GM19395 (cell line): ENCODE measurements at regions not wholly inside any gene's neighbourhood (a gene's known extent, or its start where the extent isn't known, plus 50 kb on each side); places are given as distances from the start of the nearest gene placed in this dataset.
A peak's percentile ranks its signal among the peaks of the same experiment; 100 is the strongest.

Source experiments
- ATAC-seq: cut with Tn5 transposase; IDR thresholded peaks from one replicate; pipeline ENCODE4 v1.9.1; 2021; ENCODE audit warnings: mild to moderate bottlenecking, moderate library complexity; ENCODE audit not compliant: unreplicated experiment

- no peak for ATAC-seq
Observed at GRCh38 chr2:6750411-6751158, 115.1 kb downstream of the CMPK2 start.

GRCh38 chr2:6754419-6754818 lies 111.3 kb downstream of the CMPK2 start:
- no peak for ATAC-seq

GRCh38 chr2:6755456-6755855 lies 110.3 kb downstream of the CMPK2 start:
- ATAC-seq: no peak

- ATAC-seq: no peak
Observed at GRCh38 chr2:6757215-6757614, 108.5 kb downstream of the CMPK2 start.

GRCh38 chr2:6759689-6760088 lies 106.0 kb downstream of the CMPK2 start:
- ATAC-seq: no peak

- ATAC-seq: no peak
Observed at GRCh38 chr2:6760132-6760531, 105.6 kb downstream of the CMPK2 start.

- ATAC-seq: no peak
Observed at GRCh38 chr2:6764968-6765723, 100.6 kb downstream of the CMPK2 start.

GRCh38 chr2:6769346-6769745 lies 96.4 kb downstream of the CMPK2 start:
- no peak for ATAC-seq

GRCh38 chr2:6770006-6770405 lies 95.7 kb downstream of the CMPK2 start:
- ATAC-seq: no peak

GRCh38 chr2:6771634-6772611 lies 93.8 kb downstream of the CMPK2 start:
- no peak for ATAC-seq

GRCh38 chr2:6773007-6773693 lies 92.6 kb downstream of the CMPK2 start:
- peak; percentile 94 for ATAC-seq

GRCh38 chr2:6773694-6774044 lies 92.0 kb downstream of the CMPK2 start:
- ATAC-seq: no peak

GRCh38 chr2:6776125-6776524 lies 89.6 kb downstream of the CMPK2 start:
- no peak for ATAC-seq

- no peak for ATAC-seq
Observed at GRCh38 chr2:6777626-6778025, 88.1 kb downstream of the CMPK2 start.

- ATAC-seq: peak; percentile 77
Observed at GRCh38 chr2:6780765-6781274, 84.9 kb downstream of the CMPK2 start.

- no peak for ATAC-seq
Observed at GRCh38 chr2:6782517-6783237, 83.0 kb downstream of the CMPK2 start.

- no peak for ATAC-seq
Observed at GRCh38 chr2:6783238-6783614, 82.5 kb downstream of the CMPK2 start.

- ATAC-seq: no peak
Observed at GRCh38 chr2:6784291-6784690, 81.4 kb downstream of the CMPK2 start.

GRCh38 chr2:6785493-6785892 lies 80.2 kb downstream of the CMPK2 start:
- no peak for ATAC-seq

- no peak for ATAC-seq
Observed at GRCh38 chr2:6787376-6787775, 78.3 kb downstream of the CMPK2 start.
